ENCODE measurements at regions not wholly inside any gene's neighbourhood (a gene's known extent, or its start where the extent isn't known, plus 50 kb on each side); places are given as distances from the start of the nearest gene placed in this dataset.

GRCh38 chr4:79257953-79258613 lies 67.8 kb downstream of the NAA11 start:
- TF ChIP-seq EZH2 (IDR thresholded peaks at IDR 0.05; ENCODE audit: low read length, unreplicated experiment) (no peak), EZH2phosphoT487 (IDR thresholded peaks at IDR 0.05; ENCODE audit: borderline replicate concordance, low read length) (no peak)
- TF ChIP-seq, protein P1, sequence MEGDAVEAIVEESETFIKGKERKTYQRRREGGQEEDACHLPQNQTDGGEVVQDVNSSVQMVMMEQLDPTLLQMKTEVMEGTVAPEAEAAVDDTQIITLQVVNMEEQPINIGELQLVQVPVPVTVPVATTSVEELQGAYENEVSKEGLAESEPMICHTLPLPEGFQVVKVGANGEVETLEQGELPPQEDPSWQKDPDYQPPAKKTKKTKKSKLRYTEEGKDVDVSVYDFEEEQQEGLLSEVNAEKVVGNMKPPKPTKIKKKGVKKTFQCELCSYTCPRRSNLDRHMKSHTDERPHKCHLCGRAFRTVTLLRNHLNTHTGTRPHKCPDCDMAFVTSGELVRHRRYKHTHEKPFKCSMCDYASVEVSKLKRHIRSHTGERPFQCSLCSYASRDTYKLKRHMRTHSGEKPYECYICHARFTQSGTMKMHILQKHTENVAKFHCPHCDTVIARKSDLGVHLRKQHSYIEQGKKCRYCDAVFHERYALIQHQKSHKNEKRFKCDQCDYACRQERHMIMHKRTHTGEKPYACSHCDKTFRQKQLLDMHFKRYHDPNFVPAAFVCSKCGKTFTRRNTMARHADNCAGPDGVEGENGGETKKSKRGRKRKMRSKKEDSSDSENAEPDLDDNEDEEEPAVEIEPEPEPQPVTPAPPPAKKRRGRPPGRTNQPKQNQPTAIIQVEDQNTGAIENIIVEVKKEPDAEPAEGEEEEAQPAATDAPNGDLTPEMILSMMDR (conservative IDR thresholded peaks at IDR 0.05; ENCODE audit: low read depth, low read length) = no peak
- no peaks in the 10 kb centered on the region for H3K27me3 ChIP-seq (ENCODE audit: low read length)
- ChIA-PET POLR2A (ENCODE audit: unreplicated experiment) (no interaction called here), CTCF (no interaction called here)
- H3F3A ChIP-seq (ENCODE audit: low read length, unreplicated experiment) = no peaks in the 10 kb centered on the region
- no peaks in the 10 kb centered on the region for H3K9me2 ChIP-seq (replicated peaks; ENCODE audit: low read length)
- no peaks in the 10 kb centered on the region for H3K9me3 ChIP-seq (ENCODE audit: low read length)
- intact Hi-C loops (cut with micrococcal nuclease) = no loop called here
- H3K4me2 ChIP-seq (ENCODE audit: low read length) = no peak overlapping the region
- DNase-seq (no peak), ATAC-seq (no peak)
- no peaks in the 10 kb centered on the region for H3K36me3 ChIP-seq (ENCODE audit: low read depth, low read length)
- no peaks in the 10 kb centered on the region for H3K4me1 ChIP-seq (ENCODE audit: insufficient read depth, low read length)
- H3K4me3 ChIP-seq (ENCODE audit: low read length) = no peak overlapping the region
- H3K79me2 ChIP-seq (ENCODE audit: low read length) = no peaks in the 10 kb centered on the region
- H4K20me1 ChIP-seq (ENCODE audit: low read length) = no peaks in the 10 kb centered on the region
- no TSS peak for BruUV-seq (replicated peaks)
- no peak overlapping the region for H3K27ac ChIP-seq (ENCODE audit: low read length)
- H3K9ac ChIP-seq (ENCODE audit: low read length) = no peak overlapping the region
- no peak overlapping the region for H2AFZ ChIP-seq (ENCODE audit: low read length)

DNA sequence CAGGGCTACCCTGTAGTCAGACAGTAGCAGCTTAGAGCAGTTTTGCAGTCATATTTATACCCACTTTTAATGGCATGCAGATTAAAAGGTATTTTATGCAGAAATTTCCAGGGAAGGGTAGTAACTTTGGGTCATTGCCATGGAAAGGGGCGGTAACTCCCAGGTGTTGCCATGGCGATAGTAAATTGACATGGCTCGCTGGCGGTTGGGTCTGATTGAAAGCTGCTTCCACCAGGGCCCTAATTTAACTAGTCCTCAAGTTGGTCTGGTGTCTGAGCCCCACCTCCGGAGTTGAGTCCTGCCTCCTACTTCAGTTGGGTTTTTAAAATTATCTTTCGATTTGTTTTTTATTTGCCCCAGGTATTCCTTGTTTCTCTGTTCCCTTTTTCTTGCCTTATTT lies 70.1 kb downstream of the NAA11 start:
- TF ChIP-seq EZH2phosphoT487 (IDR thresholded peaks at IDR 0.05; ENCODE audit: borderline replicate concordance, low read length) = no peak
- no peak for TF ChIP-seq EZH2 (IDR thresholded peaks at IDR 0.05; ENCODE audit: low read length, unreplicated experiment)
- TF ChIP-seq, protein P1 (conservative IDR thresholded peaks at IDR 0.05; ENCODE audit: low read depth, low read length) = no peak
- Histone ChIP-seq H4K20me1 (ENCODE audit: low read length) (no peaks in the 10 kb centered on the region), H3K9me3 (ENCODE audit: low read length) (no peaks in the 10 kb centered on the region), H3K9me2 (replicated peaks; ENCODE audit: low read length) (no peaks in the 10 kb centered on the region), H3K4me3 (ENCODE audit: low read length) (no peak overlapping the region), H3K9ac (ENCODE audit: low read length) (no peak overlapping the region), H3F3A (ENCODE audit: low read length, unreplicated experiment) (no peaks in the 10 kb centered on the region), H3K27ac (ENCODE audit: low read length) (no peak overlapping the region), H3K36me3 (ENCODE audit: low read depth, low read length) (no peaks in the 10 kb centered on the region), H2AFZ (ENCODE audit: low read length) (no peak overlapping the region), H3K79me2 (ENCODE audit: low read length) (no peaks in the 10 kb centered on the region), H3K4me2 (ENCODE audit: low read length) (no peak overlapping the region), H3K4me1 (ENCODE audit: insufficient read depth, low read length) (no peaks in the 10 kb centered on the region), H3K27me3 (ENCODE audit: low read length) (no peaks in the 10 kb centered on the region)
- BruUV-seq (replicated peaks) = no TSS peak
- POLR2A ChIA-PET (ENCODE audit: unreplicated experiment) = no interaction called here
- intact Hi-C loops (cut with micrococcal nuclease) = no loop called here
- CTCF ChIA-PET = no interaction called here
- ATAC-seq = no peak
- no peak for DNase-seq

GRCh38 chr4:79253924-79254323 lies 71.9 kb downstream of the NAA11 start:
- Histone ChIP-seq H3K9ac (ENCODE audit: low read length) (no peak overlapping the region), H3K9me3 (ENCODE audit: low read length) (no peaks in the 10 kb centered on the region), H3K4me1 (ENCODE audit: insufficient read depth, low read length) (no peaks in the 10 kb centered on the region), H3K4me3 (ENCODE audit: low read length) (no peak overlapping the region), H2AFZ (ENCODE audit: low read length) (no peak overlapping the region), H3K4me2 (ENCODE audit: low read length) (no peak overlapping the region), H3K9me2 (replicated peaks; ENCODE audit: low read length) (no peaks in the 10 kb centered on the region), H3K36me3 (ENCODE audit: low read depth, low read length) (no peaks in the 10 kb centered on the region), H3F3A (ENCODE audit: low read length, unreplicated experiment) (no peaks in the 10 kb centered on the region), H3K27ac (ENCODE audit: low read length) (no peak overlapping the region), H4K20me1 (ENCODE audit: low read length) (no peaks in the 10 kb centered on the region), H3K27me3 (ENCODE audit: low read length) (no peaks in the 10 kb centered on the region), H3K79me2 (ENCODE audit: low read length) (no peaks in the 10 kb centered on the region)
- intact Hi-C loops (cut with micrococcal nuclease) = no loop called here
- POLR2A ChIA-PET (ENCODE audit: unreplicated experiment) = no interaction called here
- ATAC-seq = no peak
- no TSS peak for BruUV-seq (replicated peaks)
- TF ChIP-seq, protein P1 (conservative IDR thresholded peaks at IDR 0.05; ENCODE audit: low read depth, low read length) = no peak
- TF ChIP-seq EZH2 (IDR thresholded peaks at IDR 0.05; ENCODE audit: low read length, unreplicated experiment) (no peak), EZH2phosphoT487 (IDR thresholded peaks at IDR 0.05; ENCODE audit: borderline replicate concordance, low read length) (no peak)
- CTCF ChIA-PET = no interaction called here
- no peak for DNase-seq

Measured in PC-3 (cell line).